Kidney (tissue), 13 donors: ENCODE measurements at regions not wholly inside any gene's neighbourhood (a gene's known extent, or its start where the extent isn't known, plus 50 kb on each side); places are given as distances from the start of the nearest gene placed in this dataset.

Source experiments
- DNase-seq, 5 donors: peaks; one replicate each; pipeline ENCODE4 v3.0.0-alpha.2; 2013 to 2020
- FAIRE-seq: peaks from 2 replicates; lab custom pipeline; 2012; peaks lifted over from hg19 to GRCh38; lab: Jason Lieb, UNC
- H3K27ac ChIP-seq, 2 donors: one replicate each; pipeline ENCODE4 v1.7.0; 2013; ENCODE audit warnings: low read depth in 2 of 2, low read length in 2 of 2, inconsistent platforms in 1 of 2
- H3K27me3 ChIP-seq: one replicate; pipeline ENCODE4 v1.7.1; 2013; ENCODE audit warnings: low read length, inconsistent platforms; ENCODE audit not compliant: control insufficient read depth, insufficient read depth
- H3K36me3 ChIP-seq, 3 donors: one replicate each; pipeline versions ENCODE4 v1.7.0 to v1.7.1; 2013; ENCODE audit warnings: low read length in 3 of 3, control low read depth in 1 of 3, inconsistent platforms in 1 of 3; ENCODE audit not compliant: insufficient read depth in 3 of 3, control insufficient read depth in 2 of 3
- H3K4me1 ChIP-seq, 3 donors: one replicate each; pipeline versions ENCODE4 v1.7.0 to v1.7.1; 2013; ENCODE audit warnings: low read length in 3 of 3, inconsistent platforms in 1 of 3, low read depth in 1 of 3; ENCODE audit not compliant: control insufficient read depth in 2 of 3, insufficient read depth in 2 of 3
- H3K4me3 ChIP-seq, 3 donors: one replicate each; pipeline versions ENCODE4 v1.7.0 to v1.8.1; 2013; ENCODE audit warnings: low read length in 3 of 3, control low read depth in 1 of 3, inconsistent platforms in 1 of 3
- H3K9ac ChIP-seq, 3 donors: one replicate each; pipeline versions ENCODE4 v1.7.0 to v1.7.1; 2013; ENCODE audit warnings: low read length in 3 of 3, control low read depth in 1 of 3, inconsistent platforms in 1 of 3
- H3K9me3 ChIP-seq, 3 donors: one replicate each; pipeline versions ENCODE4 v1.7.0 to v1.7.1; 2013; ENCODE audit warnings: low read length in 3 of 3, control low read depth in 1 of 3, inconsistent platforms in 1 of 3; ENCODE audit not compliant: control insufficient read depth in 2 of 3, insufficient read depth in 1 of 3
- CTCF ChIP-seq: IDR thresholded peaks from 3 replicates; pipeline ENCODE4 v1.5.1; 2012; ENCODE audit warnings: mild to moderate bottlenecking, moderate library complexity, borderline replicate concordance; ENCODE audit not compliant: insufficient read depth; ENCODE audit errors: extremely low read depth
- intact Hi-C: fragments of 100-400 bp; cut with DNase I; formaldehyde crosslinking; loops from one replicate; pipeline ENCODE4 v1.11.1; 2022
- donor health status: control.
- donor health status: control.
- donor health status: control.
- donor health status: control.
- donor health status: control.
- donor health status: DM: yes; HTN: yes; CAD: no.
- donor health status: Normal renal cell carcinoma (clear cell type).

- no peak for FAIRE-seq
- TF ChIP-seq CTCF = no peak
- Histone ChIP-seq H3K4me3 (no peak overlapping the region), H3K27me3 (no peaks in the 10 kb centered on the region), H3K4me1 (no peaks in the 10 kb centered on the region), H3K27ac (no peak overlapping the region), H3K9ac (no peak overlapping the region), H3K36me3 (no peaks in the 10 kb centered on the region), H3K9me3 (no peaks in the 10 kb centered on the region)
- DNase-seq = no peak
- intact Hi-C loops = no loop called here
These were observed 94.0 kb upstream of the FAR2 start for GRCh38 chr12:29054858-29055663.

GRCh38 chr12:29066011-29066588 is 83.0 kb upstream of the FAR2 start:
- Histone ChIP-seq H3K27ac (no peak overlapping the region), H3K9ac (no peak overlapping the region), H3K9me3 (peaks cover 0 to 5% (median 0%) of the 10 kb centered on the region in 3 donors), H3K27me3 (no peaks in the 10 kb centered on the region), H3K4me3 (no peak overlapping the region), H3K4me1 (no peaks in the 10 kb centered on the region), H3K36me3 (no peaks in the 10 kb centered on the region)
- intact Hi-C loops = no loop called here
- DNase-seq (no peak), FAIRE-seq (no peak)
- TF ChIP-seq CTCF = no peak

GRCh38 chr12:29067430-29067829 is 81.6 kb upstream of the FAR2 start:
- TF ChIP-seq CTCF = no peak
- no peaks in the 10 kb centered on the region for H3K9me3 ChIP-seq
- H3K27me3 ChIP-seq = no peaks in the 10 kb centered on the region
- no peak overlapping the region for H3K27ac ChIP-seq
- DNase-seq = no peak
- no peak for FAIRE-seq
- no peaks in the 10 kb centered on the region for H3K4me1 ChIP-seq
- no peaks in the 10 kb centered on the region for H3K36me3 ChIP-seq
- H3K4me3 ChIP-seq = no peak overlapping the region
- no peak overlapping the region for H3K9ac ChIP-seq
- intact Hi-C loops = no loop called here
